SHP77 (cell line): ENCODE measurements at regions not wholly inside any gene's neighbourhood (a gene's known extent, or its start where the extent isn't known, plus 50 kb on each side); places are given as distances from the start of the nearest gene placed in this dataset.
"Not testable (repeated sequence)": the region's sequence is repeated elsewhere in the genome, so short reads cannot be mapped to it uniquely, and the experiment has no call there.

Experiments used
- DNase-seq, 2 experiments: peaks; one replicate each; lab custom pipeline; 2025; lab: John Stamatoyannopoulos, UW

DNA sequence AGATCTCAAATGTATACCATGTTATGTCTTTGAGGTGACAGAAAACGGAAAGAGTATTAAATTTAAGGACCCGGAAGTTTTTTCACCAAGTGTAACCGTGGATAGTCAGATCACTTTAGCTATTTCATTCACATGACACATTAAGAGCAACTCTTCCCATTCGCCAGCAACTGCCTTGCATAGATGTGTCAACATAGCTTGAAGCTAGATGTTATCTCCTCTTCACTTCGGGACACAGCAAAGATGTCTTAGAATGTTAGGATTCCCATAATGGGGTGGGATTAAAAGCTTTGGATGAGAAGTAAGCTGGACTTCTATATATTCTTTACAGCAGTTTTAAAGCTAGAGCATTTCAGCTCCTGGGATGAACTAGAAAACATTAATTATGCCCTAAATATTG, 1135.9 kb upstream of the PCDH20 start:
- DNase-seq = no peak

DNA sequence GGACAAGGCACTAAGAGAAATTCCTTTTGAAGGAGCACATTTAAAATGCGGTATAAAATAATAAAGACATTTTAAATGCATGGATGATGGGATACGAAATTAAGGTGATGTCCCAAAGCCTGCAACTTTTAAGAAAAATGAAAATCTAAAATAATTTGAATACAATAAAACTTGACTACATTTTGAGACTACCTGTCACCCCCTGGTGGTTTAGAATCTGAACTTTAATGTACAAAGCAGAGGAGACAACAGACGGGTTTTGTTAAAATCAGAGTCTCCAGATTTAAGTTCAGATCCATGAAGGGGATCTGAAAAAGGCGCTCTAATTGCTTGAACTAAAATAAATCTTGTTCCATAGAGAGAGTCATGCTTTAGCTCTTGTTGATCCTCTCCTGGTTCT, 1129.3 kb upstream of the PCDH20 start:
- DNase-seq = no peak

DNA sequence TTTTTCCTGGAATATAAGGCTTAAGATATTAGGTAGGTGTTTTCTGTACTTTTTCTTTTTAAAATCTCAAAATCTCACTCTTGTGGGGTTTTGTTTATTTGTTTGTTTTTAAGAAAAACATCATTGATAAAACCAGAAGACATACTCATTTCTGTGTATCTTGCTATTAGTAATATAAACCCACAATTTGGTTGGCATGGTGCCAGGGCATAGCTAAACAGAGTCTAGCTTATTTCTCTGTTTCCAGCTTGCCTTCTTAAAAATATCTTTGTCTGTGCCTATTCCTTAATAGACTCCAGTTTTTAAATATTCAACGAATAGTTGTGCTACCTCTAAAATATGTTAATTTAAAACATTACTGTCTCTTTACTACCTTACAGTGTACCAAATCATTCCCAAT, 1121.9 kb upstream of the PCDH20 start:
- DNase-seq = no peak

DNA sequence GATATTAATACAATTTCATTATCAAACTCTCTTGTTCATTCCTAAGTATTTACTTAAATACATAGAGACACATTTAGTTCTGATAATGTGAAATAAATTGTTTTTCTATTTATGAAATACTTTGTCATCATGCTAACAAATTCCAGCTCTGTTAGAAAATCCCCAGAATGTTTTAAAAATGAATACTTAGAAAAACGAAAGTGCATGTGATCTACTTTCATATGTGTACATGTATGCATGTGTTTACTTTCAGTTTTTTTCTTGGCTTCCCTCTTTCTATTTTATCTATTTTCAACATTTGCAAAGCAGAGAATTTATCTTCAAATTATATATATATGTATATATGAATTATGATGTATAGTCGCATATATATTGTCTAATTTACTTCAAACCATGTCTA, 1110.0 kb upstream of the PCDH20 start:
- DNase-seq = no peak

DNA sequence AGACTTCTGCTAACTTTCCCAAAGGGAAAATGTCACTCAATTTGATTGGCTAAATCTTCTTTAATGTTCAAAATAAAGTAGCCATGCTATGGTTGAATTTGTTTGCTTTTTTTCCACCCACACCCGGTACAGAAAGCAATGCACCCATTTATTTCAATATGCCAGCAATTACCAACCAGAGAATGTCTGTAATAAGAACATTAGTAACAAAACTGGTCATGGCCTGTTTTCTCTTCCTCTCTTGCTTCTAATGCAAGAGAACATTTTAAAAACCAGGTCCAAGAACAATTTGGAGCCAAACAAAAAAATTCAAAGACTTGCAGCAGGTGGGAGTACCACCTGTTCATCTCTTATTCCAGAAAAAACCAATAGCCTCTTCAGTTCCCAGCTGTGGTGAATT, 1108.8 kb upstream of the PCDH20 start:
- DNase-seq = peak in 1 of 2 experiments; percentile 37

DNA sequence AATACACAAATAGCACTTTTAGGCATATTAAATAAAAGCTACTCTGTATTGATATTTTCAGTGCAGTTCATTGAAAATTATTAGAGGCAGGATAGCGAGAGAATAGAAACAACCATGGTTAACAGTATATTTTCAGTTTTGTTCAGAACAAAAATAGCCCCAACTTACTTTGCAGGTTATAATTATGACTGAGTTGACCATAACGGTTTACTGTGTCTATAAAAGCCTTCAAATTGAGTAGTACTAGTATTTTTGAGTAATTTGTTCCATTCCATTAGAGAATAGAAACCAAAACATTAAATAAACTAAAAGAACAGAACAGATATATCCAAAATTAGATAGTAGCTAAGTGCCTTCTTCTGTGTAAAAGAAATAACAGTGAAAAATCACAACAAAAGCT, 1108.4 kb upstream of the PCDH20 start:
- DNase-seq = no peak

DNA sequence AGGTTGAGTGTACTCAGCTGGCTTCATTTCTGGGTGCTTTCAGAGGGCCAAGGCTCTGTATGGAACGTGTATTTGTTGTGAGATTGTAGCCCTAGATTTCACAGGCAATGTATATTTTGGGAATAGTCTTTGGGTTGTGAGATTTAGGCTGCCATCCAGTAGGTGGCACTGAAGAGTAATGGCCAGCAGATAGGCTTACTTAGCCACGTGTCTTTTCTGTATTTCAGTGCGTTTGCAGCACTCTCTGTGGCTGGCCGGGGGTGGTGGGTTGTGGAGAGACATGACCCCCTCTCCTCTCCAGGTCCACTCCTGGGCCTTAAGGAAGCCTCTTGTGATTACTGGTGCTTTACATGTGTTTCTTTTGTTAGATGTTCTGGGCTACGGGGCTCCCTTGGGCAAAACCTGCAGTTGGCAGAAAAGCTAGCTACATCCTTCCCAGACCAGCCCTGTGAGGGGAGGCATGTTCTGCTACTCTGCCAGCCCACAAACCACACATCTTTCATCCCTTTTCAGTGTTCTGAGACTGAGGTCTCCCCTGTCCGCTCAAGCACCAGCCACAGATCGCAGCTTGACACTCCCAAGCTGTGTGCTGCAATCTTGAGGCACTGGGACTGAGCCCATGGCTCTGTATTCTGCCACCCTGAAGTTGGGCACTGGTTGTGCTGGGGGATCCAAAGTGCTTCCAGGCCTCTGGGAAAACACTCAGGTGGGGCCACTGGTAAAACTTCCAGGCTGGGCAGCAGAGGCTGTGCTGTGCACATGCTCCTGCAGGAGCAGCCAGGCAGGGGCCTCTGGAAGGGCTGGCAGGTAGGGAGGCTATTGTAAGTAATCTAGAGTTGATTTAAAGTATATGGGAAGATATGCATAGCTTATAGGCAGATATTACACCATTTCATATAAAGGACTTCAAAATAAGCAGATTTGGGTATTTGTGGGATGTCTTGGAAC, 1096.8 kb upstream of the PCDH20 start:
- DNase-seq = peak in 1 of 2 experiments; percentile 25

DNA sequence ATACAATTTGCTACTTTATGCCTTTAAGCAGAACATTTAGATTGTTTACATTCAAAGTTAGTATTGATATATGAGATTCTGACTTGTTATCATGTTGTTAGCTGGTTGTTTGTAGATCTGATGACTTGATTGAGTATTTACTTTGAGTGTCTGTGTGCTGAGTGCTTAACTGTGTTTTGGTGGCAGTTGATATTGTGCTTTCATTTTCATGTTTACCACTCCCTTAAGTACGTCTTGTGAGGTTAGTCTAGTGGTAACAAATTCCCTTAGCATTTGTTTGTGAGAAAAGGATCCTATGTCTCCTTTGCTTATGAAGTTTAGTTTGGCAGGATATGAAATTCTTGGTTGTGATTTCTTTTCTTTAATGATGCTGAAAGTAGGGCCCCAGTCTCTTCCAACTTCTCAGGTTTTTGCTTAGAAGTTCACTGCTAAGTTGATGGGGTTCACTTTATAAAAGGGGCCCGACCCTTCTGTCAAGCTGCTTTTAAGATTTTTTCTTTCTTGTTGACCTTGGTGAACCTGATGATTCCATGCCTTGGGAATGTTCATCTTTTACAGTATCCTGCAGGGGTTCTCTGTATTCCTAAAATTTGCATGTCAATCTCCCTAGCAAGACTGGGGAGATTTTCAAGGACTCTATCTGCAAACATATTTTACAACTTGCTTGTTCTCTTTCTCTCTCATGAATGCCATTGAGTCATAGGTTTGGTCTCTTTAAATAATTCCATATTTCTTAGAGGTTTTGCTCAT, 1095.4 kb upstream of the PCDH20 start:
- no peak for DNase-seq

DNA sequence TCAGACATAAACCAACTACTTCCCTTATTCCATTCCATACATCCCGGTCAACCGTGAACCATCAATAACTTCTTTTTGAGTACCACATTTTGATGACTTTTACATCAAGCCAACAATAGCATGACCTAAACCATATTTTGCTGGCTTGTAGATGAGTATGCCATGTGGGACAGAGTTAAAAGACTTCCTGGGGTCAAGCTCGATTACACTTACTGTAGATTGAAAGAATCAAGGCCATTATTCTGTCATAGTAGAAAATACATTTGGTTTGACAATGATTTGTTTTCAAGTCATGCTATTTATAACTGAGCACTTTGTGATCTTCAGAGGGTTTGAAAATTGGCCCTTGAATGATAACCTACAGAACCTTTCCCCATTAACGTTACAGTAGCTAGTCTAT, 1086.9 kb upstream of the PCDH20 start:
- no peak for DNase-seq

DNA sequence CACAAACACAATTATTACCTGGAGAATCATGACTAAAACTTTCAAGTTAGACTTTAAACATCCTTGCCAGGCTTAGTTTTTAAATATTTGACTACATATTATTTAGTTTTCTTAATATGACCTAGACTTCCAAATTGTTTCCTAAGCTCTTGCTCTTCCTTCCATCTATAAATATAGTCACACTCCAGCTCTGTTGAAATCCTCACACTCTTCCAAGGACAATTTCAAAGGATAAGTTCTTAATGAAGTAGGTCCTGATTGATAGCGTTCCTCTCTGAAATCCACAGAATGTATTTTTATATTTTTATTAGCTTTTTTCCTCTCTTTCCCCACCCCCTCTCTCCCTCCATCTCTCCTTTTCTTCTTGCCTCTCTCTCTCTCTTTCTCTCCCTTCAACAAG, 1074.1 kb upstream of the PCDH20 start:
- DNase-seq = no peak

DNA sequence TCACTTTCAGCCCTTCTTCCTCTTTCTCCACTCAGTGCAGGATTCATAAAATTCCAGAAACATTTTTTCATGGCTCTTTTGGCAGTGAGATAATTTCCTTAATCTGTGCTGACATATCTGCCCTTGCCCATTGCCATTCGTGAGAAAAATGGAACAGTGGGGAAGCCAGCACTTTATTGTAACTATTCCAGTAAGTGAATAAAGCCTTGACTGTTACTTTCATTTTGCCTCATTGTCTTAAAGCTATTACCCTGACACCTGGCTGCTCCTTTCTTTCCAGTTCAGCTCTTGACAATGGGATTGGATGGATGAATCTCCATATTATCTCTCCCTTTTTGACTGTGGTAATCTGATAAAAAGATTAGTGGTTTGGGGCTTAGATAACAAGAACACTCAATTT, 1068.1 kb upstream of the PCDH20 start:
- no peak for DNase-seq

DNA sequence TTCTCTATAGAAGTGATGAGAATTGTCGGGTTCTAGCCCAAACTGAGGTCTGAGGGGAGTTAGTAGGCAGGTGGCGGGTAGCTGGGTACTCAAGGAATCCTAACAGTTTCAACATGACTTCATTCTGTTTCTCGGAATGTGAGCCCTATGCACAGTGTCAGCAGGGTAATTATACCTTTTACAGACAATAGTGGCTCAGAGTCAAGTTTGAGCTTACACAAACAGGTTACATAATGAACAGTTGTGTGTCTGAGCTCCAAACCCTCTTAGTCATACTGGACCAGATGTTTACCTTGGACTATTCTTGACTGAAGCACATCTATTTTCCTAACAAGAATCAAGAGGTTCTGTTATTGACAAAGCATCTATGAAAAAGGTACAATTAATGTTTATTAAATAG, 1066.7 kb upstream of the PCDH20 start:
- peak; percentile 2 to 3 for DNase-seq

DNA sequence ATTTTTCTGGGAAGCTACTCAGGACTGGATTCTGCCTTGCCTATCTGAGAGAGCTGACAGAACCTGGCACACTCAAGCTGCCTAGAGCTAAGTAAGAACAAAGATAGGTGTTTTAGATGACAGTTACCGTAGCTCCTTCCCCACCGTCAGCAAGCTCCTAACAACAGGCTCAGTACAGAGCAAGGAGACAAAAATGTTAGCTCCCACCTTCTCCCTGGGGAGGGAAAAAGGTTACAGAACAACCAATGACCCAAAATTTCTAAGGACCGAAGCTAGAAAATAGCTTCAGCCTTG, 1058.2 kb upstream of the PCDH20 start:
- no peak for DNase-seq

DNA sequence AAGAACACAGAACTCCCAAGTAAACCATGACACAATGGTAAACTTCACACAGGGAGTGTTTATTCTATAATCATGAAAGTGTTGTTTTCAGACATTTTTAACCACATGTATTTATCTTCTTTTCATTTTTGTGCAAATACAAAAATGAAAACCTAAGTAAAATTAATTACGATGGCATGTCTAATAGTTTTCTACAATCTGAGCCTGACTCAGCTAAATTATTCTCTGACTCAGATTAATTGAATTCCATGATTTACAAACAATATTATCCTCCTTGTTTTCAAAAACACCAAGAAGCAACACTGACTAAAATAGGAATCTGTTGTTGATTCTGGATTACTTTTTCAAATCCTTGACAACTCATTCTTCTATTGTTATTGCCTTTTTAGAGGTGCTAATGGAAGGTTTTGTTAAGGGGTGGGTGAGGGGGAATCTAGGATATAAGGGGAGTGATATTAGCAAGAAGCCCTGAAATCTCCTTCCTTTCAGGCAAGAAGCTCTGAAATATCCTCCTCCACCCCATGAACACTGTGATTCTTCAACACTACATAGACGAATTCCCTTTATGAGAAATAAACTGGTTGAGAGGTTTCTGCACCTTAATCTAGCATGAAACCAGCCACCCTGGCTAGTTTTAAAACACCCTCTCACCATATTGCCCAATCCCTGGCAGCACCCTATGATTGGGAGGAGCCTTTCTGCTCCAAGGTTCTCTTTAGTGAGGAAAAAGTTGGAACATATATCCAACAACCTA, 1057.7 kb upstream of the PCDH20 start:
- no peak for DNase-seq

DNA sequence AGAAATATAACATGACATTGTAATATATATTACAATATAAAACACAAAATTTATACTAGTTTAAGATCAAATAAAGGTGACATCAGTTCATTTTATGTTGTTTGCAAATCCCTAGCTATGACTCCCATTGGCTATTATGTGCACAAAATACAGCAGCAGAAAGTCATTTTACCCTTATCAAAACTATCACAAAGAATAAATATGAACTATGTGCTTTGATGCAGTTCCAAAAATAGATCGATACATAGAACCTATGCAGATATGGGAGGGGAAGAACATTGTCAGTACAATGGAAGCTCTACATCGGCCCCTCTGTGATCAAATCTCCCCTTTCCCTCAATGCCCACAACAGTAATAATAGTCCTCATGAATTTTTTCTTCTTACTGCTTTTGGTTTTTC, 1038.1 kb upstream of the PCDH20 start:
- DNase-seq = no peak

DNA sequence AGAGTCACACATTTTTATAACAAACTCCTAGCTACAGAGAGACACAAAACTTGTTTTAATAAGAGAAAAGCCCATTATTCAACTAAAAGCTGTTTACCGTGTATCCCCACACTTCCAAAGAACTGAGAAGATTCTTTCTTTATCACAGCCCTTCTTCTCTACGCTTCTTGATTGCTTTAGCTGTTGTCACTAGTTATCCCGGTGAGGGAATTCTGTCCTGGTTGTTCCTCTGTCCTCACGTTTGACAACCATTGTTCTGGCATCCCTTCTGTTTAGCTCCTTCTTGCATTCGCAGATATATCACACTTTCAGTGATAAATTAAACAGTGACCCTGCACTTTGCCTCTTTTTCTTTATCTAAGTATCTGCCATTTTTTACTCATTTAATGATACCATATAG, 1035.1 kb upstream of the PCDH20 start:
- no peak for DNase-seq

DNA sequence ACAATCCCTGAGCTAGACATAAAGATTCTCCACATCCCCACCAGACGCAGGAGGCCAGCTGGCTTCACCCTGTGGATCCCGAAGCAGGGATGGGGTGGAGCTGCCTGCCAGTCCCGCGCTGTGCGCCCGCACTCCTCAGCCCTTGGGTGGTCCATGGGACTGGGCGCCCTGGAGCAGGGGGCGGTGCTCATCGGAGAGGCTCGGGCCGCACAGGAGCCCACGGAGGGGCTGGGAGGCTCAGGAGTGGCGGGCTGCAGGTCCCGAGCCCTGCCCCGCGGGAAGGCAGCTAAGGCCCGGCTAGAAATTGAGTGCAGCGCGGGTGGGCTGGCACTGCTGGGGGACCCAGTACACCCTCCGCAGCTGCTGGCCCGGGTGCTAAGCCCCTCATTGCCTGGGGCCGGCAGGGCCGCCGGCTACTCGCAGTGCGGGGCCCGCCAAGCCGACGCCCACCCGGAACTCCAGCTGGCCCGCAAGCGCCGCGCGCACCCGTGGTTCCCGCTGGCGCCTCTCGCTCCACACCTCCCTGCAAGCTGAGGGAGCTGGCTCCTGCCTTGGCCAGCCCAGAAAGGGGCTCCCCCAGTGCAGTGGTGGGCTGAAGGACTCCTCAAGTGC, 1032.2 kb upstream of the PCDH20 start:
- DNase-seq = not testable (repeated sequence)

DNA sequence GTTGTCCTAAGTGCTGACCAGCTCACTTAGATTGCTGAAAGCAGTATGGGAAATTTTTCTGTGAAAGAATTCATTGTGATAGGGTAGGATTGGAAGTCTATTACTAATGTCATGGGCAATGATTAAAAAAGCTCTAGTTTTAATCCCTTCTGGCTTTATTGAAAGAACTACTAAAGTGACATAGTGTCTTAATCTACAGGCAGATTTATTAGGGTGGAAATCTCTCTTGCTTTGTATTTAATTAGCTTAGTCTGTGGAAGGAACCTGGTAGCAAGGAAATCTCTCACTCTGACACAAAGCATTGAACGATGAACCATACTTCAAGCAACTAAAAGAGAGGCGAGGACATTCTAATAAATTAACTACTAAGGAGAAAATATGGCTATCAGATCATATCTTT, 1029.2 kb upstream of the PCDH20 start:
- no peak for DNase-seq

DNA sequence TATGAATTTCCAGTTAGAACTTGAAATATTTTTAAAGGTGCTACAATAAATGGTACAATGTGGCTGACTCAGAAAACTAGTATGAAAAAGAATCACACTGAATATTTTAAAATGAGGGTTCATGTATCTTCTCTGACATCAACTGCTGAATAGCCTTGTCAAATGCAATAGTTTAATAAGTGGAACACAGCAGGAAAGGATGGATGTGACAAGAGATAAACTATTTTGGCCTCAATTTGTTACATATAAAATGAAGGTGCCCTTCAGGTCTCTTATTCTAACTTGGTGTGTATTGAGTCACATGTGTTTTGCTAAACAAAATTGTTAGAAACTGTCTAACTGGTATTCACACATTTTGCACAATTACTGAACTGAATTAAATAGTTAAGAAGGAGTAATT, 1018.4 kb upstream of the PCDH20 start:
- DNase-seq = no peak

DNA sequence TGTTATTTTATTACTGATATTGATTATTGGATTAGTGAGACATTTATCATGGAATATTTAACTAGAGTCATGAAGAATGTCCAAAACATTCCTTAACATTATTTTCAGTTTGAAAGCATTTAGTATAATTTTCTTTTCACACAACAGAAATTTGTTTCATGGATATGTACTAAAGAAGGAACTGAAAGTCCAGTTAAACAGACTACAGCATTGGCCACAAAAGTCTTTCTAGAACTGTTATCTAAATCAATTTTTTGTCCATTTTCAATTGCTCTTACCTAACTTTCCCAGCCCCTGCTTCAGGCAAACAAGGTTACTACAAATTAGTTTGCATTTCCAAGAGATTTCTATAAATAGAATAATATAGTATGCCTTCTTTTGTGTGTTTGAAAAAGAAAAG, 1018.0 kb upstream of the PCDH20 start:
- DNase-seq = no peak

DNA sequence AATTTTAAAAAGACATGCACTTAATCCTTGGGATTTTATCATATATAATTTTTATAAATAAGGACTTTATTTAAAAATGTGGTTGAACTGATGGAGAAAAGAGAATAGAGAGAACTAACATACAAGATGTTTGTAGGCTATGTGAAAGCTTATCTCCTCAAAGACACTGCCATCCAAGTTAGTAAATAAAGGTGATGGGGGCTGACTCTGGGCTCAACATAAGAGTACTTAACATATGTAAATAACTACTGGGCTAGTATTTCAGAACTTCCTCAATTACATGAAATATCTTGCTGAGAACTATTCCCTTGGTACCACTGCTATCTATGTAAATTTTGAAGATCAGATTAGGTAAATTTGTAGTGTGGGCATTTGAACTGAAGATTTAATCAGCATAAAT, 1017.3 kb upstream of the PCDH20 start:
- DNase-seq = no peak

DNA sequence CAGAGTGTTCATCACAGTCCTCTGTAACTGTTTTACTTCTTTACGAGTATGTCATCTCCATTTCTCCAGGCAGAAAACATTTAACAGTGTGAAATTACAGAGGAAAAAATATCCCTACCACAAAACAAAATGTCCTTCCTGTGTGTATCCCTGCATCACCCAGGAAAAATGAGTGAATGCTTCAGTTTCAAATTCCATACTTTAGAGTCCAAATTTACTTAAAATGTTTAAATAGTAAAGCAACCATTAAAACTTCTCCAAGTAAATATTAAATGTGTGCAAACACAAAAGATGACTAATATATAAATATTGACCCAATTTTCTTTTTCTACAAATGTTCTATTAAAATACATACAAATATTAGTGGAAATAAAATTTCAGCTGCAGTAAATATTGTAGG, 1016.6 kb upstream of the PCDH20 start:
- DNase-seq = no peak
